K562 (cell line): ENCODE measurements at regions not wholly inside any gene's neighbourhood (a gene's known extent, or its start where the extent isn't known, plus 50 kb on each side); places are given as distances from the start of the nearest gene placed in this dataset.

Experiments used
- EGR1 ChIP-seq: fragments of 450-650 bp; conservative IDR thresholded peaks from 2 replicates; pipeline ENCODE4 v1.6.1; 2017; ENCODE audit warnings: mild to moderate bottlenecking
- GABPB2 ChIP-seq: fragments of 250-450 bp; sonication (Bioruptor Pico); conservative IDR thresholded peaks from 2 replicates; pipeline ENCODE4 v1.5.1; 2021; ENCODE audit warnings: mild to moderate bottlenecking
- HDAC3 ChIP-seq: fragments of 450-650 bp; IDR thresholded peaks from 2 replicates; pipeline ENCODE4 v1.6.1; 2018; ENCODE audit warnings: borderline replicate concordance, mild to moderate bottlenecking, moderate library complexity; ENCODE audit not compliant: partially characterized antibody
- HNRNPH1 ChIP-seq: fragments of 200-400 bp; formaldehyde crosslinking; optimal IDR thresholded peaks from 2 replicates; pipeline ENCODE3; 2017; ENCODE audit warnings: low read depth, mild to moderate bottlenecking, low read length, moderate library complexity
- MEF2D ChIP-seq: conservative IDR thresholded peaks from 2 replicates; pipeline ENCODE4 v1.6.1; 2016; ENCODE audit warnings: low read depth, missing genetic modification characterization, missing compliant biosample characterization
- NFE2L1 ChIP-seq: fragments of 450-650 bp; IDR thresholded peaks from 2 replicates; pipeline ENCODE4 v1.6.1; 2016; ENCODE audit warnings: missing genetic modification characterization, low read depth, mild to moderate bottlenecking, missing compliant biosample characterization, moderate library complexity, borderline replicate concordance
- NR3C1 ChIP-seq: sonication (generic); formaldehyde crosslinking; IDR thresholded peaks from 2 replicates; pipeline ENCODE4 v1.8.1; 2022; ENCODE audit warnings: missing genetic modification reagents
- PHF8 ChIP-seq: fragments of 200-600 bp; sonication (generic); IDR thresholded peaks from 2 replicates; pipeline ENCODE4 v1.6.1; 2012; ENCODE audit warnings: mixed run types, mild to moderate bottlenecking, inconsistent platforms, low read length, moderate library complexity, borderline replicate concordance
- PML ChIP-seq: IDR thresholded peaks from 2 replicates; pipeline ENCODE4 v1.6.1; 2012; ENCODE audit warnings: low read length, inconsistent platforms
- RNF219 ChIP-seq: fragments of 250-450 bp; sonication (Bioruptor Pico); IDR thresholded peaks from 2 replicates; pipeline ENCODE4 v1.5.0; 2022; ENCODE audit warnings: mild to moderate bottlenecking
- RUNX1 ChIP-seq: sonication (generic); IDR thresholded peaks from 2 replicates; pipeline ENCODE4 v1.6.1; 2016; ENCODE audit warnings: antibody characterized with exemption, low read depth
- SMC3 ChIP-seq: conservative IDR thresholded peaks from 2 replicates; pipeline ENCODE4 v1.6.1; 2011; ENCODE audit warnings: low read depth, low read length, improper control_type of control experiment; ENCODE audit not compliant: insufficient read depth
- SRSF3 ChIP-seq: fragments of 200-400 bp; formaldehyde crosslinking; IDR thresholded peaks from 2 replicates; pipeline ENCODE4 v1.6.1; 2016; ENCODE audit warnings: mild to moderate bottlenecking, low read length, moderate library complexity; ENCODE audit not compliant: insufficient read depth
- TAF9B ChIP-seq: fragments of 450-650 bp; IDR thresholded peaks from 2 replicates; pipeline ENCODE4 v1.6.1; 2018; ENCODE audit warnings: mild to moderate bottlenecking; ENCODE audit not compliant: partially characterized antibody
- THAP12 ChIP-seq: fragments of 250-450 bp; sonication (Bioruptor Pico); IDR thresholded peaks from 2 replicates; pipeline ENCODE4 v1.9.0; 2021; ENCODE audit warnings: mild to moderate bottlenecking, inconsistent platforms
- ZBTB34 ChIP-seq: fragments of 250-450 bp; sonication (Bioruptor Pico); IDR thresholded peaks from 2 replicates; pipeline ENCODE4 v1.8.0; 2021; ENCODE audit warnings: mild to moderate bottlenecking, moderate library complexity
- ZMIZ1 ChIP-seq, 2 experiments: fragments of 150-350 bp in 1 of 2; IDR thresholded peaks; 2 replicates each; pipeline ENCODE4 v1.6.1; 2012 to 2016; ENCODE audit warnings: low read depth in 2 of 2, low read length in 2 of 2, mild to moderate bottlenecking in 1 of 2, moderate library complexity in 1 of 2
- ZNF384 ChIP-seq: IDR thresholded peaks from 2 replicates; pipeline ENCODE4 v1.6.1; 2012; ENCODE audit warnings: low read depth, low read length, improper control_type of control experiment
- ZNF57 ChIP-seq: fragments of 450-650 bp; formaldehyde crosslinking; IDR thresholded peaks from 2 replicates; pipeline ENCODE4 v1.4.0; 2020; ENCODE audit warnings: mild to moderate bottlenecking, moderate library complexity
- ZNF668 ChIP-seq: fragments of 250-450 bp; sonication (Bioruptor Pico); IDR thresholded peaks from 2 replicates; pipeline ENCODE4 v1.8.0; 2022; ENCODE audit warnings: mild to moderate bottlenecking, inconsistent platforms

GRCh38 chr1:67889953-67890567, 56.8 kb upstream of the GNG12 start (continued):
- TF ChIP-seq RNF219 (CRISPR knock-in tag) (no peak), RUNX1 (no peak), HNRNPH1 (no peak), THAP12 (CRISPR knock-in tag) (no peak), ZMIZ1 (IDR thresholded peaks at IDR 0.05; ENCODE audit: low read depth in 2 of 2, low read length in 2 of 2) (no peak), GABPB2 (no peak), PML (no peak), MEF2D (tag) (no peak), PHF8 (no peak), ZNF668 (no peak), SRSF3 (no peak), TAF9B (no peak), EGR1 (peak; percentile 52), ZNF384 (0 out of 2 replicates have a peak, but pooled peaks have one; percentile 26), NR3C1 (CRISPR knock-in tag) (no peak), SMC3 (no peak), HDAC3 (no peak), ZBTB34 (CRISPR knock-in tag) (no peak), NFE2L1 (no peak), ZNF57 (no peak)
